OCI-LY7 (cell line): ENCODE measurements at regions not wholly inside any gene's neighbourhood (a gene's known extent, or its start where the extent isn't known, plus 50 kb on each side); places are given as distances from the start of the nearest gene placed in this dataset.

ENCODE experiments used
- BruUV-seq: library from RNA; stranded (reverse); fragments of 400-500 nt; replicated peaks from 2 replicates; lab custom pipeline; 2021; lab: Mats Ljungman, UMichigan
- CTCF ChIA-PET: fragments of 300-600 bp; sonication (Branson Sonifier 250); formaldehyde crosslinking; loops from one replicate; lab custom pipeline; 2022; ENCODE audit warnings: antibody characterized with exemption; ENCODE audit not compliant: unreplicated experiment; lab: Charles Lee
- POLR2A ChIA-PET: fragments of 300-600 bp; sonication (Branson Sonifier 250); formaldehyde crosslinking; loops from one replicate; lab custom pipeline; 2022; ENCODE audit warnings: antibody characterized with exemption; lab: Charles Lee
- DNase-seq: peaks from one replicate; pipeline ENCODE4 v3.0.0-alpha.2; 2015; ENCODE audit warnings: low spot score
- H2AFZ ChIP-seq: fragments of 200-600 bp; sonication (generic), shearing (Covaris generic); 2 replicates; pipeline ENCODE4 v1.6.1; 2014; ENCODE audit warnings: mild to moderate bottlenecking, antibody characterized with exemption, low read length, moderate library complexity
- H3K27ac ChIP-seq: fragments of 200-600 bp; sonication (generic); 2 replicates; pipeline ENCODE4 v1.5.1; 2014; ENCODE audit warnings: mixed run types, low read depth, mild to moderate bottlenecking, moderate library complexity, low read length, inconsistent platforms; ENCODE audit not compliant: poor library complexity, severe bottlenecking
- H3K36me3 ChIP-seq: fragments of 200-600 bp; sonication (generic); 2 replicates; pipeline ENCODE4 v1.6.1; 2014; ENCODE audit warnings: mild to moderate bottlenecking, antibody characterized with exemption, low read length, moderate library complexity, mixed read lengths; ENCODE audit not compliant: insufficient read depth
- H3K4me1 ChIP-seq: fragments of 200-600 bp; sonication (generic); 2 replicates; pipeline ENCODE4 v1.5.1; 2014; ENCODE audit warnings: mild to moderate bottlenecking, low read length; ENCODE audit not compliant: insufficient read depth, poor library complexity, severe bottlenecking
- H3K4me2 ChIP-seq: fragments of 200-600 bp; sonication (generic); 2 replicates; pipeline ENCODE4 v1.6.1; 2014; ENCODE audit warnings: mild to moderate bottlenecking, low read length
- H3K4me3 ChIP-seq: fragments of 200-600 bp; sonication (generic); 2 replicates; pipeline ENCODE4 v1.5.1; 2014; ENCODE audit warnings: mild to moderate bottlenecking, low read depth, low read length; ENCODE audit not compliant: poor library complexity, severe bottlenecking
- H3K79me2 ChIP-seq: fragments of 200-600 bp; sonication (generic); 2 replicates; pipeline ENCODE4 v1.6.1; 2016; ENCODE audit warnings: low read depth, mild to moderate bottlenecking, low read length, moderate library complexity, mixed read lengths; ENCODE audit not compliant: insufficient read depth
- H3K9me2 ChIP-seq: fragments of 200-600 bp; sonication (generic); 2 replicates; pipeline ENCODE4 v1.6.1; 2016; ENCODE audit warnings: mild to moderate bottlenecking, low read length, mixed read lengths; ENCODE audit not compliant: insufficient read depth
- H3K9me3 ChIP-seq: fragments of 200-600 bp; sonication (generic); 2 replicates; pipeline ENCODE4 v1.6.1; 2014; ENCODE audit warnings: mild to moderate bottlenecking, mixed run types, low read length, mixed read lengths
- H4K20me1 ChIP-seq: fragments of 200-600 bp; sonication (generic); 2 replicates; pipeline ENCODE4 v1.6.1; 2014; ENCODE audit warnings: mild to moderate bottlenecking, antibody characterized with exemption, low read length, moderate library complexity, mixed read lengths; ENCODE audit not compliant: insufficient read depth
- EZH2phosphoT487 ChIP-seq: fragments of 200-600 bp; sonication (generic); IDR thresholded peaks from 2 replicates; pipeline ENCODE4 v1.6.1; 2018; ENCODE audit warnings: low read depth, borderline replicate concordance, mild to moderate bottlenecking, mixed run types, antibody characterized with exemption, low read length, moderate library complexity, mixed read lengths
- intact Hi-C: fragments of 100-400 bp; cut with micrococcal nuclease; formaldehyde crosslinking; loops from one replicate; pipeline ENCODE4 v1.10.0; 2022; ENCODE audit not compliant: unreplicated experiment
- TF ChIP-seq, protein P1 (sequence below): fragments of 200-600 bp; sonication (generic); conservative IDR thresholded peaks from 2 replicates; pipeline ENCODE4 v1.5.1; 2014; ENCODE audit warnings: mild to moderate bottlenecking, antibody characterized with exemption, low read length, moderate library complexity, mixed read lengths

DNA sequence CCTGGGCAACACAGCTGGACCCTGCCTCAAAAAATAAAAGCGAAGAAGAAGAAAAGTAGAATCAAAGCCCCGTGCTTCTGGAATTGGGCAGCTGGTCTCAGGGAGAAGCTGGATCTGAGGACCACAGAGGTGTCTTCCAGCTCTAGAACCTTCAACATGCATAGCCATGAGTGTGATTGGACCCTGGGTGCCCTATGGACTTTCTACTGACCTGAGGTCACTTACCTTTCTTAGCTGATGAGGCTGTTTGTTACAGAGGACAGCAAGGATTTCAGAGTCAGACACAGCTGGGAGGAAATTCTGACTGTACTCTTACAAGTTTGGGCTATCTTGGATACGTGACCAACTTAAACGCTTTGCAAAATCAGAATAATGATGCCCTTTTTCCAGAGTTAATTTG, 82.4 kb upstream of the GATA6 start:
- no peaks in the 10 kb centered on the region for H3K9me3 ChIP-seq
- BruUV-seq: no TSS peak
- no peaks in the 10 kb centered on the region for H3K9me2 ChIP-seq
- no peak overlapping the region for H3K27ac ChIP-seq
- TF ChIP-seq, protein P1, sequence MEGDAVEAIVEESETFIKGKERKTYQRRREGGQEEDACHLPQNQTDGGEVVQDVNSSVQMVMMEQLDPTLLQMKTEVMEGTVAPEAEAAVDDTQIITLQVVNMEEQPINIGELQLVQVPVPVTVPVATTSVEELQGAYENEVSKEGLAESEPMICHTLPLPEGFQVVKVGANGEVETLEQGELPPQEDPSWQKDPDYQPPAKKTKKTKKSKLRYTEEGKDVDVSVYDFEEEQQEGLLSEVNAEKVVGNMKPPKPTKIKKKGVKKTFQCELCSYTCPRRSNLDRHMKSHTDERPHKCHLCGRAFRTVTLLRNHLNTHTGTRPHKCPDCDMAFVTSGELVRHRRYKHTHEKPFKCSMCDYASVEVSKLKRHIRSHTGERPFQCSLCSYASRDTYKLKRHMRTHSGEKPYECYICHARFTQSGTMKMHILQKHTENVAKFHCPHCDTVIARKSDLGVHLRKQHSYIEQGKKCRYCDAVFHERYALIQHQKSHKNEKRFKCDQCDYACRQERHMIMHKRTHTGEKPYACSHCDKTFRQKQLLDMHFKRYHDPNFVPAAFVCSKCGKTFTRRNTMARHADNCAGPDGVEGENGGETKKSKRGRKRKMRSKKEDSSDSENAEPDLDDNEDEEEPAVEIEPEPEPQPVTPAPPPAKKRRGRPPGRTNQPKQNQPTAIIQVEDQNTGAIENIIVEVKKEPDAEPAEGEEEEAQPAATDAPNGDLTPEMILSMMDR: no peak
- TF ChIP-seq EZH2phosphoT487: no peak
- ChIA-PET CTCF (no interaction called here), POLR2A (interaction anchor here (0.5 kb wide), 1 partner anchor 18 kb away, joined by 4 read pairs; no protein-coding TSS in a partner anchor)
- intact Hi-C loops: no loop called here
- no peaks in the 10 kb centered on the region for H3K36me3 ChIP-seq
- DNase-seq: no peak
- H3K79me2 ChIP-seq: no peaks in the 10 kb centered on the region
- no peak overlapping the region for H2AFZ ChIP-seq
- no peaks in the 10 kb centered on the region for H4K20me1 ChIP-seq
- no peak overlapping the region for H3K4me3 ChIP-seq
- H3K4me1 ChIP-seq: no peaks in the 10 kb centered on the region
- H3K4me2 ChIP-seq: no peak overlapping the region

DNA sequence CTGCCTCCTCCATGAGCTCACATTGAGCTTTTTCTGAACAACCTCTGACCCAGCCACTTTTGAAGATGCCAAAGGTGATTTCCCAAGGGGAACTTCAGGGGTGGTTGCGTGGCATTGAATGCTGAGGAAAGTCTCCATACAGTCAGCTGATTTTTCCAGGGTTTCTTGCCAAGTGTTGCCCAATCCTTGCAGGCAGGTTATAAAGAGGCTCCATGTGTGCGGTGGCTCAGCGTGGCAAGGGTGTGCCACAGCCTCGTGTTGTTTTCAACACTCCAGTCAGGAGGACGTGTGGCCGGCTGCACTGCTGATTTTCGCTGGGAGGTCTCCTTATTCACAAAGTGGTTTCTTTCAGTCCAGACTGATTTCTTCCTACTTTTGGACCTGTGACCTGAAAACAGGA, 81.4 kb upstream of the GATA6 start:
- H3K36me3 ChIP-seq: no peaks in the 10 kb centered on the region
- TF ChIP-seq, protein P1: no peak
- no peak for TF ChIP-seq EZH2phosphoT487
- H3K4me1 ChIP-seq: no peaks in the 10 kb centered on the region
- DNase-seq: no peak
- no peak overlapping the region for H2AFZ ChIP-seq
- H3K4me2 ChIP-seq: no peak overlapping the region
- BruUV-seq: no TSS peak
- H3K9me2 ChIP-seq: no peaks in the 10 kb centered on the region
- H3K4me3 ChIP-seq: no peak overlapping the region
- CTCF ChIA-PET: no interaction called here
- H4K20me1 ChIP-seq: no peaks in the 10 kb centered on the region
- POLR2A ChIA-PET: no interaction called here
- no peaks in the 10 kb centered on the region for H3K79me2 ChIP-seq
- intact Hi-C loops: no loop called here
- no peak overlapping the region for H3K27ac ChIP-seq
- no peaks in the 10 kb centered on the region for H3K9me3 ChIP-seq

DNA sequence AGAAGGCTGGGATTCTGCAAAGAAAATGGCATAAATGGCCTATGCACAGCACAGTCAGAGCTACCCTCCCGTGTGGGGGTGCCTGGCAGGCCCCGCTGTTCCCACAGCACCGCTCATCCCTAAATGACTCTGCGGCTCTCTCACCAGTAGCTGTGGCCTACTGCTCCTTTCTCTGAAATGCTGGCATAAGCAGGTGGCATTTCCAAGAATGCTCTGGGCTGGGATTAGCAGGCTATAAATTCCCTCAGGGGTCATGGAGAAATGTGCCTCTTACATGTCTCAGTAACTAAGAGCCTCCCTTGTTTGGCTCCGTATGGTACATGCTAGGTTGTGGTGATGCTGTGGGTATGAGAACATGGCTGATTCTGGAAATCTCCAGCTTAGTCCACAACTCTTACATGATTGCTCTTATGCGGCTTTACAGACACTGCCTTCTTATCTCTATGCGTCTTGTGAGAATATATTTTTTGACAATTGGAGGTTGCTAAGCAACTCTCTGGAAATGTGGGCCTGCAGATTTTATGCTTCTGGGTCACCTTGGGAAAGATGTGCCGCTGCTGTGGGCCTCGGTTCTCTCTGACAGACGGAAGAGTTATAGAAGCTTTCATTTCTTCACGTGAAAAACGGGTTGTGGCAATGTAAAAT, 80.3 kb upstream of the GATA6 start:
- Histone ChIP-seq H3K4me3 (no peak overlapping the region), H3K4me2 (no peak overlapping the region), H4K20me1 (no peaks in the 10 kb centered on the region), H2AFZ (no peak overlapping the region), H3K27ac (no peak overlapping the region), H3K9me2 (no peaks in the 10 kb centered on the region), H3K79me2 (no peaks in the 10 kb centered on the region), H3K36me3 (no peaks in the 10 kb centered on the region), H3K4me1 (no peaks in the 10 kb centered on the region), H3K9me3 (no peaks in the 10 kb centered on the region)
- no peak for TF ChIP-seq EZH2phosphoT487
- TF ChIP-seq, protein P1: no peak
- no TSS peak for BruUV-seq
- no peak for DNase-seq
- intact Hi-C loops: no loop called here
- CTCF ChIA-PET: no interaction called here
- POLR2A ChIA-PET: interaction anchor here (0.6 kb wide), 1 partner anchor 701 kb away, joined by 5 read pairs; no protein-coding TSS in a partner anchor
